ENCODE measurements at regions not wholly inside any gene's neighbourhood (a gene's known extent, or its start where the extent isn't known, plus 50 kb on each side); places are given as distances from the start of the nearest gene placed in this dataset.
A peak's percentile ranks its signal among the peaks of the same experiment; 100 is the strongest.

DNA sequence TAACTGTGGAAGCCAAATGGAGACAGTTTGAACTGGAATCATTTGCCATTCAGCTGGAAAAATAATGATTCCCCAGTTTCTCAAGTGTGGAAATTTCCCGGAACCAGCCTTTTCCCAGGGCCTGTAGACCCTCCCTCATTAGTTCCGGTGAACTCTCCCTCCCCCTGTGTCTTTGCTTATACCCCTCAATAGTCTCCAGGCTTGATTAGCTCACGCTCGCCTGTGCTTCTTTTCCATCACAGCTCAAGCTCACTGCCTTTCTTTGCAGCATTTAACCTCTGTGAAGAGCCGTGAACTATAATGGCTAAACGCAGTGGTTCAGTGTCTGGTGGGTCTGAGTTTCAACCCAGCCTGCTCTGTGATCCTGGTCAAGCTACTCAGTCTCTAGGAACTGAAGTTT is 690.8 kb downstream of the INHBA start:
- no peak for ATAC-seq

More for the DNA sequence above, 690.8 kb downstream of the INHBA start:
- peak overlapping the region; percentile 69 for H2AFZ ChIP-seq
- H3K79me2 ChIP-seq (replicated peaks; ENCODE audit: insufficient read depth) = no peaks in the 10 kb centered on the region
- H3K36me3 ChIP-seq (ENCODE audit: insufficient read depth) = no peaks in the 10 kb centered on the region
- H3K4me3 ChIP-seq = no peak overlapping the region
- H3K9me2 ChIP-seq (ENCODE audit: insufficient read depth) = peaks cover 7% of the 10 kb centered on the region; the same call in 1 of the 2 replicates
- no peaks in the 10 kb centered on the region for H4K20me1 ChIP-seq (replicated peaks; ENCODE audit: insufficient read depth)
- no peaks in the 10 kb centered on the region for H3K27me3 ChIP-seq (ENCODE audit: insufficient read depth)
- Mint-ChIP-seq H3K27me3 (ENCODE audit: insufficient read depth, low read depth, poor library complexity) (peaks cover 2% of the 10 kb centered on the region), H3K27ac (no peak overlapping the region), H3K36me3 (ENCODE audit: low read depth) (no peaks in the 10 kb centered on the region), H3K4me3 (no peak overlapping the region), H3K4me1 (no peaks in the 10 kb centered on the region), H3K9me3 (no peaks in the 10 kb centered on the region)
- no peak overlapping the region for H3K27ac ChIP-seq (ENCODE audit: low read depth)
- no peaks in the 10 kb centered on the region for H3K4me1 ChIP-seq (ENCODE audit: insufficient read depth)
- no peak overlapping the region for H3K4me2 ChIP-seq
- TF ChIP-seq ZNF331 (CRISPR knock-in tag; IDR thresholded peaks at IDR 0.05; ENCODE audit: low read depth) (no peak), CTCF (conservative IDR thresholded peaks at IDR 0.05; ENCODE audit: low read depth in 2 of 2) (no peak), JUNB (IDR thresholded peaks at IDR 0.05; ENCODE audit: unreplicated experiment) (no peak), POLR2AphosphoS5 (IDR thresholded peaks at IDR 0.05; ENCODE audit: low read depth) (no peak), REST (IDR thresholded peaks at IDR 0.05; ENCODE audit: unreplicated experiment) (no peak), NANOG (IDR thresholded peaks at IDR 0.05; ENCODE audit: borderline replicate concordance) (no peak), EZH2 (IDR thresholded peaks at IDR 0.05; ENCODE audit: low read depth, unreplicated experiment) (no peak), CREB1 (CRISPR knock-in tag; IDR thresholded peaks at IDR 0.05; ENCODE audit: low read depth) (no peak), EZH2phosphoT487 (IDR thresholded peaks at IDR 0.05; ENCODE audit: unreplicated experiment) (no peak), ZNF462 (CRISPR knock-in tag; IDR thresholded peaks at IDR 0.05) (no peak)
- TF ChIP-seq, protein P1, sequence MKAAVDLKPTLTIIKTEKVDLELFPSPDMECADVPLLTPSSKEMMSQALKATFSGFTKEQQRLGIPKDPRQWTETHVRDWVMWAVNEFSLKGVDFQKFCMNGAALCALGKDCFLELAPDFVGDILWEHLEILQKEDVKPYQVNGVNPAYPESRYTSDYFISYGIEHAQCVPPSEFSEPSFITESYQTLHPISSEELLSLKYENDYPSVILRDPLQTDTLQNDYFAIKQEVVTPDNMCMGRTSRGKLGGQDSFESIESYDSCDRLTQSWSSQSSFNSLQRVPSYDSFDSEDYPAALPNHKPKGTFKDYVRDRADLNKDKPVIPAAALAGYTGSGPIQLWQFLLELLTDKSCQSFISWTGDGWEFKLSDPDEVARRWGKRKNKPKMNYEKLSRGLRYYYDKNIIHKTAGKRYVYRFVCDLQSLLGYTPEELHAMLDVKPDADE (IDR thresholded peaks at IDR 0.05) = no peak
- no peak for DNase-seq (ENCODE audit: low spot score)
- H3F3A ChIP-seq (replicated peaks; ENCODE audit: low read depth) = no peaks in the 10 kb centered on the region

Measured in GM23338 (cell line).